ENCODE measurements at regions not wholly inside any gene's neighbourhood (a gene's known extent, or its start where the extent isn't known, plus 50 kb on each side); places are given as distances from the start of the nearest gene placed in this dataset.
A peak's percentile ranks its signal among the peaks of the same experiment; 100 is the strongest.

DNA sequence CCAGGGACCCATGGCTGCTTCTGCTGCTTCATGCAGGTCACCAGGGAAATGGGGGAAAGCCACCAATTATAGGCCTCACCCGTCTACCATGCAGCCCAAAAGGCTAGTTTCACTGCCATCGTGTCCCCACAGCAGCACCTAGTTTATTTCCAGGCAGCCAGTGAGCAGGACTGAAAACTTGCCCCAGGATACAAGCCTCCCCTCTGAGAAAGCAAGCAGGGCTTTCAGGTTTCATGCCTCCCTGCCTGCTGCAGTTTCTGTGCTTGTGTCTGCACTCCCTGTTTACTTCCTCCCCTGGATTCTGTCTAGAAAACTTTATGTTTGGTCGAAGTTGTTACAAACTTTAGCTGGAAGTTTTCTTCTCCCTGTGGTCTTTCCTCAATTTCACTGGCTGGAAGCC, 319.1 kb downstream of the ANXA1 start:
- no peak for DNase-seq

GRCh38 chr9:73474002-73474600, 322.4 kb downstream of the ANXA1 start:
- DNase-seq: no peak

DNA sequence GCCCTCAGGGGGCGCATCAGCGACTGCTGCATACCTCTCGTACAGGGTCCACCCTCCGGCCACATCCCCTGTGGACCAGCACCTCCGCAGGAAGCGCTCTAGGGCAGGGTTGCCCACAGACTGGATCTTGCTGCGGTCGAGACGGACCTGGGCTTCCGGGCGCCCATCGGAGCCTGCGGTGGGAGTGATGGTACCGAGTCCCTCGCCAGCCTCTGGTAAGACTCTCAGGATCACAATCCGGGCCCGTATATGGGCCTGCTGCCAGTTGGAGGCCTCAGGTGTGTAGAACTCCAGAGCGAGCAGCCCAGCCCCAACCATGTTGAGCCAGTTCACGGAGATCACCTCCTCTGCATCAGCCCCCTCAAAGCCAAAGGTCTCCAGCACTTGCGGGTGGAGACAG, 323.0 kb downstream of the ANXA1 start:
- no peak for DNase-seq

- DNase-seq: no peak
Measured at GRCh38 chr9:73494894-73495293, 343.2 kb downstream of the ANXA1 start.

- DNase-seq: no peak
Measured at GRCh38 chr9:73497796-73498195, 346.1 kb downstream of the ANXA1 start.

- no peak for DNase-seq
Measured at GRCh38 chr9:73515216-73515615, 363.6 kb downstream of the ANXA1 start.

GRCh38 chr9:73523391-73523790, 371.7 kb downstream of the ANXA1 start:
- no peak for DNase-seq

DNA sequence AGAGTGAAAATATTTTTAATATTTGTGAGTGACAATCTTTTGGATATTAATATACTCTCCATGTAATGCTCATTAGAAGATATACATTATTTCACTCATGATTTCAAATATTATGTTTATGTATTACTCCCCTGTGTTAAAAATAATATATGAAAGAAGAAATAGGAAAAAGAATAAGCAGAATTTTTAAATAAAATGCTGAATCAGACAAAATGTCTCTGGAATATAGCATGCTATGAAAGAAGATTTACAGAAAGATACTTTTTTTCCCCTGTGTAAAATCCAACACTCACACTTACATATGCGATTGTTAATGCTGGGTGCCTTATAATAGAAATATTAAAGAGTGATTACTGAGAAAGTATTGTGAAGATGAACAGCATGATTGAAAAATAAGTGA, 373.7 kb downstream of the ANXA1 start:
- DNase-seq: no peak

GRCh38 chr9:73527521-73527920, 375.9 kb downstream of the ANXA1 start:
- no peak for DNase-seq

DNA sequence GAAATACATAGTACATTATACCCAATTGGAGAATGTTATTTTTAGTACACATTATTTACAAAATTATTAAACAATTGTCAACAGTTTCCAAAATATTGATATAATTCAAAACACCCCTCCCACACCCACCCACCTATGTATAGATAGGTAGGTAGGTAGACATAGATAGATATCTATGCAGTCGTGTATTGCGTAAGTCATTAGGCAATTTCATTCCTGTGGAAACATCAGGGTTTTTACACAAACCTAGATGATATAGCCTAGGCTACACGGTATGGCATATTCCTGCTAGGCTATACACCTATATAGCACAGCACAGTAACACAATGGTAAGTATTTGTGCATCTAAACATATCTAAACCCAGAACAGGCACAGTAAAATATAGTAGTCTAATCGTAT, 377.3 kb downstream of the ANXA1 start:
- DNase-seq: no peak

DNA sequence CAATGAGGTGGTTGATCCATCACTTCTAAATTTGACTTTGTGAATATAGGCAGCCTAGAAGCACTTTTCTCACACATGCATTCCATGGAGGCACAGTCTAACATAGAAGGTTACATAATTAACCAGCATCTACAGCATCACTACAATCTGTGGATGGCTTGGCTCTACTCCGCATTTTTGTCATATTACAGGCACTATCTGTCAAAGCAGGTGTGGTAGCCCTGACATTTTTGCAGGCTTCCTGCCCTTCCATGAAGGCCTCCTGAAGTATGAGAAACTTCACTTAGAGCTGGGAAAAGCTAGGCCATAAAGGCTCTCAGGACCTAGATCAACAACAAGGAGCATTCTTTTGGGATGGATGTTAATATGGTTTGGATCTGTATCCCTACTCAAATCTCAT, 378.0 kb downstream of the ANXA1 start:
- no peak for DNase-seq

- no peak for DNase-seq
Measured at GRCh38 chr9:73531051-73531532, 379.4 kb downstream of the ANXA1 start.

DNA sequence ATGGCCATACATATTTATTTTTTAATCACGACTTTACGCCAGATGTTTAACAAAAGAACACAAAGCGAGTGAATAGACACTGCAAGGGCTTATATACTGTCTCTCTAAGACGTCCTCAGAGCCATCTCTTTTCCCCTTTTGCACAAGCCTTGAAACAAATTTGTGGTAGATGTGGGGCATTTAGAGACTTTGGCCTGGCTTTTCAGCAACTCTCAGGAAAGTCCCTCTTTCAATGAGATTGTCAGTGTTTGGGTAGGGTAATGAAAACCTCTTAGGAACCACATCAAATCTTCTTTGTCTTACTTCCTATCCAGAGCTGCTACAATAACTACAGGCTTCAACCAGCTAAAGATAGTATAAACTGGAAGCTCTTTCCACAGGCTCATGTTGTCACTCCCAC, 380.0 kb downstream of the ANXA1 start:
- no peak for DNase-seq

DNA sequence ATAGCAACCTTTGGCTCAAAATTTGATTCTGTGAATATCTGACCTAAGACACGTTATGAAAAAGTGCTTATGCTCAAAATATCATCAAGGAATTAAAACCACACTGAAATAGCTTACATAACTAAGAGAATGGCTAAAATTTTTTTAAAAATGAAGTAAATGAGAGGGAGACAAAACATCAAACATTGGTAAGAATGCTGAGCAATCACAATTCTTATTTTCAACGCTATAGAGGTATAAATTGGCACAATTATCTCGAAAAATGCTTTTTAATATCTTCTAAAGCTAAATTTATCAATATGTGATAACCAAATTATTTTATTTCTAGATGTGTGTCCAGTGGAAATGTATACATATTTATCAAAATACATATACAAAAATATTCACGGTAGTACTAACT, 381.3 kb downstream of the ANXA1 start:
- DNase-seq: no peak

DNA sequence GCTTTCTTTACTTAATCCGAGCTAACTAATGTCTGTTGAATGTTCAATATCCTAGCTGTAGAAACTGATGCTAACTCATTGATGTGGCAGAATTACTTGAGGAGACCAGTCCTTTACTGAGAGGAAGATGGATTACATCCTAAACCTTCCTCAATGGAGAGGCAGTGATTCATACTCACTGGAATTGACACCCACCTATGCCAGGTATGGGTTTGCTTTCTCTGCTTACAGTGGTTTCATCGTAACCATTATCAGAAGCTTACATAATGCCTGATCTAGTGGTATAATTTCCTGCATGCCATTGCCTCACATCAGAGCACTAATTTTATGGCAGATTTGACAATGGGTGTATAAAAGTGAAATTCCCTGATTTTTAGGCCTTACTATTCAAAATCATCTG, 384.7 kb downstream of the ANXA1 start:
- DNase-seq: no peak

GRCh38 chr9:73537561-73537960, 385.9 kb downstream of the ANXA1 start:
- DNase-seq: no peak

DNA sequence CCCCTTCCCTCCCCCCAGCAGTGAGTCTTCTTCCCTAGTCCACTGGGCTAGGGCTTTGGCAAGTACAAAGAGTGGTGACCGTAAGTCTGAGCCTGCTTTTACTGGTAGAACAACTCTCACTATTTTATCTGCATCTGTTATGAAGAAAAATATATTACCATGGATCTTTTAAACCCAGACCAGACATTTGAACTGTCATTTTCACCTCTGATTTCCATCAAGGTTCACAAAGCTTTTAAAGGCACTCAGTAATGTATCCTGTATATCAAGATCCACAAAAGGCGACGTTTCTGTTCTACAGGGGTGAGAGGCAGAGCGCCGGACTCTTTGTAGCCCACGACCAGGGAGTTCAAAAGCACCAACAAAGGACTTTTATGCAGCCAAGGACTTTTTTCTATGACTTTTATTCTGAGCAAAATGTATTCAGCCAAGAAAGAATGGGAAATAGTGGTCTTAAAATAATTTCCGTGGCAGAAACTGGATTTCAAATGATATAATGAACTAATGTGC, 388.3 kb downstream of the ANXA1 start:
- no peak for DNase-seq

- DNase-seq: no peak
Measured at GRCh38 chr9:73541923-73542322, 390.3 kb downstream of the ANXA1 start.

- no peak for DNase-seq
Measured at GRCh38 chr9:73543727-73544126, 392.1 kb downstream of the ANXA1 start.

- DNase-seq: no peak
Measured at GRCh38 chr9:73548201-73548600, 396.5 kb downstream of the ANXA1 start.

- DNase-seq: no peak
Measured at GRCh38 chr9:73549991-73550390, 398.3 kb downstream of the ANXA1 start.

- no peak for DNase-seq
Measured at GRCh38 chr9:73553295-73553694, 401.6 kb downstream of the ANXA1 start.

- no peak for DNase-seq
Measured at GRCh38 chr9:73558471-73558870, 406.8 kb downstream of the ANXA1 start.

- no peak for DNase-seq
Measured at GRCh38 chr9:73565026-73565425, 413.4 kb downstream of the ANXA1 start.

DNA sequence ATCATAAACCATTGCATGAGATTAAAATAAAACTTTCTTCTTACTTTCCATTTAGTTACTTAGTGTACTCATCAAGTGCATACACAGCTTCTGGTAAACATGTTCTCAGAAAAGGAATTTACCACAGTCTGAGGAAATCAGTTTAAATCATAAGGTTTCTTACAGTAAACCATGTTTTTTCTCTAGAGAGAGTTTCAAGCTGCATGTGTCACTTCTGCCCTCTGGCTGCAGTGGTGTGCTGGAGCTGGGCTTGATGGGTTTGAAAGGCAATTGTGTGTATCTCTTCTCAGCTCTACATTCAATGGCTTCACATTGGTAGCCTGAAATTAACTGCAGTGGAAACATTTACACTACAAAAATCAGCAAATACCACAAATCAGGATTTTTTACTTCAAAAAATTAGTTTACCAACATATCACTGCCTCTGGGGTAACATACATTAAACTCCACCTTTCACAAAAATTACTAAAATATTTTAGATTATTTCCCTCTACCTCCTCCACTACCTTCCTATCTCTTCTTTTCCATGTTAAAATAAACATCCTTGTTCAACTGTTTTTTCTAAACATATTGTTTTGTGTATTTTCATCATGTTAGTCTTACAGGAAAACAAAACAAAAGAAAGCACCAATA, 414.3 kb downstream of the ANXA1 start:
- DNase-seq: peak; percentile 75

Measured in islet precursor cell (in vitro differentiated cells).